HG03103 (cell line): ENCODE measurements at regions not wholly inside any gene's neighbourhood (a gene's known extent, or its start where the extent isn't known, plus 50 kb on each side); places are given as distances from the start of the nearest gene placed in this dataset.
"Not testable (repeated sequence)": the region's sequence is repeated elsewhere in the genome, so short reads cannot be mapped to it uniquely, and the experiment has no call there.

ENCODE experiments used
- ATAC-seq: cut with Tn5 transposase; IDR thresholded peaks from one replicate; pipeline ENCODE4 v1.9.1; 2021; ENCODE audit warnings: low read depth; ENCODE audit not compliant: unreplicated experiment

DNA sequence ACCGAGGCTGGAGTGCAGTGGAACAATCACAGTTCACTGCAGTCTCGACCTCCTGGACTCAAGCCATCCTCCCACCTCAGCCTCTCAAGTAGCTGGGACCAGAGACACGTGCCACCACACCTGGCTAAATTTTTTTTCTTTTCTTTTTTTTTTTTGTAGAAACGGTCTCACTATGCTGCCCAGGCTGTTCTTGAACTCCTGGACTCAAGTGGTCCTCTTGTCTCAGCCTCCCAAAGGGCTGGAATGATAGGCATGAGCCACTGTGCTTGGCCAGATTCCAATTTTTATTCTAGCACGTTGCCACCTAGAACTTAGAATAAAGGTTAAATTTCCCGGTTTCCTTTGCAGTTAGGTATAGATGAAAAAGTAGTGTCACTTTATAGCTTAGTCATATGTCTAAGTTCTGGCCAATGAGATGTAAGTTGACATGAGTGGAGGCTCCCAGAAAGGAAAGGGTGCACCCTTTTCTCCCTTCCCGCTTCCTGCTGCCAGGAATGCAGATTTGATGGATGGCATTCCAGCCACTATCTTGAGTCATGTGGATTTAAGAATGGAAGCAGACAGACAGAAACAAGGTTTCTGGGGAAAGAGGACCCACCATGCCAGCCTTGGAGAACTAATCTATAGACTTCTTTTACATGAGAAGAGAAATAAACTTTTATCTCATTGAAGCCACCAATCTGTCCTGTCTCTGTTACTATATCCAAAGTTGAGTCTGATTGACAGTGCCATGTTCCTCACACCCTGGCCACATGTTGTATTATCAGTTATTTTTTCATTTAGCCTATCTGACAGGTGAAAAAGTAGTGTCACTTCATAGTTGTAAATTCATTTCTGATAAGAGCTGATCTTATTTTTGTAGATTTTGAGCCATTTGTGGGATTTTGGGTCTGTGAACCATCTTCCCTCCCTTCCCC lies 60.6 kb upstream of the NCOA3 start:
- ATAC-seq = no peak

DNA sequence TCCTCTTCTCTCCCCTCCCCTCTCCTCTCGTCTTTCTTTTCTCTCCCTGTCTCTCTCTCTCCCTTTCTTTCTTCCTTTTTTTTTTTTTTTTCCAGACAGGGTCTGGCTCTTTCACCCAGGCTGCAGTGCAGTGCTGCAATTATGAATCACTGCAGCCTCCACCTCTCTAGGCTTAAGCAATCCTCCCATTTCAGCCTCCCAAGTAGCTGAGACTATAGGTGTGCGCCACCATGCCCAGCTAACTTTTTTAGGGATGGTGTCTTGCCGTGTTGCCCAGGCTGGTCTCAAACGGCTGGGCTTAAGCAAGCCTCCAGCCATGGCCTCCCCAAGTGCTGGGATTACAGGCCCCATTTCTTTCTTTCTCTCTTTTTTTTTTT lies 59.9 kb upstream of the NCOA3 start:
- ATAC-seq = no peak

DNA sequence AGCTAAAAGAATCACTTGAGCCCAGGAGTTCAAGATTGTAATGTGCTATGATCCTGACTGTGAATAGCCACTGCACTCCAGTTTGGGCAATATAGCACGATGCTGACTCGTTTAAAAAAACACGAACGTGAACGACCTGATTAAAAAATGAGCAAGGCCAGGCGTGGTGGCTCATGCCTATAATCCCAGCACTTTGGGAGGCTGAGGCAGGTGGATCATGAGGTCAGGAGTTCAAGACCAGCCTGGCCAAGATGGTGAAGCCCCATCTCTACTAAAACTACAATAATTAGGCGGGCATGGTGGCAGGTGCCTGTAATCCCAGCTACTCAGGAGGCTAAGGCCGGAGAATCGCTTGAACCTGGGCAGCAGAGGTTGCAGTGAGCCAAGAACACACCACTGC lies 58.6 kb upstream of the NCOA3 start:
- not testable (repeated sequence) for ATAC-seq

DNA sequence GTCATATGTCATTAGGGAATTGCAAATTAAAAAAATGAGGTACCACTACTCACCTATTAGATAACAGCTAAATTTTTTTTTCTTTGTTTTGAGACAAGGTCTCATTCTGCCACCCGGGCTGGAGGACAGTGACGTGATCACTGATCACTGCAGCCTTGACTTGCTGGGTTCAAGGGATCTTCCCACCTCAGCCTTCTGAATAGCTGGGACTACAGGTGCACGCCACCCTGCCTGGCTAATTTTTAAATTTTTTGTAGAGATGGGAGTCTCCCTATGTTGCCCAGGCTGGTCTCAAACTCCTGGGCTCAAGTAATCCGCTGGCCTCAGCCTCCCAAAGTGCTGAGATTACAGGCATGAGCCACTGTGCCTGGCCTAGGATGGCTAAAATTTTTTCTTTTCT lies 57.1 kb upstream of the NCOA3 start:
- ATAC-seq = no peak

DNA sequence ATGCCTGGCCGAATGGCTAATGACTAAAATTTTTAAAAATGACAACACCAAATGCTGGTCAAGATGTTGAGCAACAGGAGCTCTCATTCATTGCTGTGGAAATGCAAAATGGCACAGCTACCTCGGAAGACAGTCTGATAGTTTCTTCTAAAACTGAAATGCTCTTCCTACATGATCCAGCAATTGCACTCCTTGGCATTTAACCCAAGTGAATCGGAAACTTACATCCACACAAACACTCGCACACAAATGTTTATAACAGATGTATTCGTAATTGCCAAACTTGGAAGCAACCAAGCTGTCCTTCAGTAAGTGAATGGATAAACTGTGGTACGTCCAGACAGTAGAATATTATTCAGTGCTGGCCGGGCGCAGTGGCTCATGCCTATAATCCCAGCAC lies 56.4 kb upstream of the NCOA3 start:
- ATAC-seq = no peak

DNA sequence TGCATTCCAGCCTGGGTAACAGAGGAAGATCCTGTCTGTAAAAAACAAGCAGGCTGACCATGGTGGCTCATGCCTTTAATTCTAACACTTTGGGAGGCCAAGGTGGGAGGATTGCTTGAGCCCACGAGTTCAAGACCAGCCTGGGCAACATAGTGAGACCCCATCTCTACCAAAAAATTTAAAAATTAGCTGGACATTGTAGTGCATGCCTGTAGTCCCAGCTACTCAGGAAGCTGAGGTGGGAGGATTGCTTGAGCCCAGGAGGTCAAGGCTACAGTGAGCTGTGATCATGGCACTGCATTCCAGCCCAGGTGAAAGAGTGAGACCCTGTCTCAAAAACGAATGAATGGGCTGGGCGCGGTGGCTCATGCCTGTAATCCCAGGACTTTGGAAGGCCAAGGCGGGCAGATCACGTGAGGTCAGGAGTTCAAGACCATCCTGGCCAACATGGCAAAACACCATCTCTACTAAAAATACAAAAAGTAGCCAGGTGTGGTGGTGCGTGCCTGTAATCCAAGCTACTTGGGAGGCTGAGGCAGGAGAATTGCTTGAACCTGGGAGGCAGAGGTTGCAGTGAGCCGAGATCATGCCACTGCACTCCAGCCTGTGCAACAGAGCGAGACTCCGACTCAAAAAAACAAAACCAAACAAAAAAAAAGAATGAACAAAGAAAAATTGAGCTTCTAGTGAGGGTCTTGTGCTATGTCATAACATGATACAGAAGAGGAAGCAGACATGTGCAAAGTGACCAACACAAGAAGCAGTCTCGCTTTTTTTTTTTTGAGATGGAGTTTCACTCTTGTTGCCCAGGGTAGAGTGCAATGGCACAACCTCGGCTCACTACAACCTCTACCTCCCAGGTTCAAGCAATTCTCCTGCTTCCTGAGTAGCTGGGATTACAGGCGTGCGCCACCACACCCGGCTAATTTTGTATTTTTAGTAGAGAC lies 54.1 kb upstream of the NCOA3 start:
- ATAC-seq = not testable (repeated sequence)

DNA sequence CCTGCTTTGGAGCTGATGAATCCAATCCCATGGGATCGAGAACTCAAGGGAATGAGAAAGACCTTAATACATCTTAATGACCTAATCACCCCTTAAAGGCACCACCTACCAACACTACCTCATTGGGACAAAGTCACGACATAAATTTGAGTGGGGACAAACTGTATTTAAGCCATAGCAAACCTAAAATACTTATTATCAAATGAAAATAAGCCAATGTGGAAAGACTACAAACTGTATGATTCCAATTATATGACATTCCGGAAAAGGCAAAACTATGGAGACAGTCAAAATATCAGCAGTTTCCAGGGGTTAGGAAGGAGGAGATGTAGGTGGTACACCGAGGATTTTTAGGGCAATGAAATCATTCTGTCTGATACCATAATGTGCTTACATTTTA lies 53.3 kb upstream of the NCOA3 start:
- ATAC-seq = no peak

DNA sequence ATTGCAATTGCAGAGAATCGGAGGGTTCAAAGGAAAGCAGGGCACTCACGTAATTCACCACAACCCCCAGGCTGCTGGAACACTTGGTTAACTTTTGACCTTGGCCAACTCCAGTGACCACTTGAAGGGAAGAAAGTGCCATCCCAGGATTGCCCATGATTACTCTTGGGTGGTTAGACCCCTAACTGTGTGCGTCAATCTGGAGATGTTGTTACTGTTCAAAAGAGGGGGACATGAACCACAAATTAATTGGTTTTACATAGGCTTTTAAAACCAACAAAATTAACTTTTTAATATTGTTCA lies 50.1 kb upstream of the NCOA3 start:
- ATAC-seq = no peak
